NCI-H82 (cell line): ENCODE measurements at regions not wholly inside any gene's neighbourhood (a gene's known extent, or its start where the extent isn't known, plus 50 kb on each side); places are given as distances from the start of the nearest gene placed in this dataset.

ENCODE experiments used
- DNase-seq: peaks from one replicate; lab custom pipeline; 2025; lab: John Stamatoyannopoulos, UW

GRCh38 chr10:29962166-29962850 lies 97.1 kb downstream of the JCAD start:
- no peak for DNase-seq

GRCh38 chr10:29961351-29961750 lies 98.0 kb downstream of the JCAD start:
- no peak for DNase-seq

- no peak for DNase-seq
Observed at GRCh38 chr10:29960261-29960660, 99.1 kb downstream of the JCAD start.

- DNase-seq: no peak
Observed at GRCh38 chr10:29959586-29959985, 99.8 kb downstream of the JCAD start.

GRCh38 chr10:29958440-29958839 lies 100.9 kb downstream of the JCAD start:
- DNase-seq: no peak

- no peak for DNase-seq
Observed at GRCh38 chr10:29957907-29958331, 101.5 kb downstream of the JCAD start.

- DNase-seq: no peak
Observed at GRCh38 chr10:29957236-29957635, 102.2 kb downstream of the JCAD start.

GRCh38 chr10:29956335-29956924 lies 103.0 kb downstream of the JCAD start:
- no peak for DNase-seq

GRCh38 chr10:29955329-29955935 lies 104.0 kb downstream of the JCAD start:
- DNase-seq: peak; percentile 1

- no peak for DNase-seq
Observed at GRCh38 chr10:29951441-29951931, 107.9 kb downstream of the JCAD start.

- no peak for DNase-seq
Observed at GRCh38 chr10:29950391-29950790, 109.0 kb downstream of the JCAD start.

- no peak for DNase-seq
Observed at GRCh38 chr10:29949411-29950011, 109.9 kb downstream of the JCAD start.

GRCh38 chr10:29948881-29949355 lies 110.5 kb downstream of the JCAD start:
- no peak for DNase-seq

- no peak for DNase-seq
Observed at GRCh38 chr10:29947701-29948060, 111.7 kb downstream of the JCAD start.

GRCh38 chr10:29946953-29947700 lies 112.3 kb downstream of the JCAD start:
- no peak for DNase-seq

- DNase-seq: no peak
Observed at GRCh38 chr10:29946614-29946952, 112.8 kb downstream of the JCAD start.

- no peak for DNase-seq
Observed at GRCh38 chr10:29941476-29941875, 117.9 kb downstream of the JCAD start.

- no peak for DNase-seq
Observed at GRCh38 chr10:29932991-29933390, 126.4 kb downstream of the JCAD start.

- DNase-seq: no peak
Observed at GRCh38 chr10:29931833-29932232, 127.6 kb downstream of the JCAD start.

- DNase-seq: no peak
Observed at GRCh38 chr10:29929006-29929405, 130.4 kb downstream of the JCAD start.

- DNase-seq: peak; percentile 0
Observed at GRCh38 chr10:29926693-29927048, 132.7 kb downstream of the JCAD start.
